Stimulated activated CD4-positive, alpha-beta T cell treated with anti-CD3 and anti-CD28 coated beads, Interleukin-4, amount 100 ng/mL, for 24 hours (primary cell): ENCODE measurements at regions not wholly inside any gene's neighbourhood (a gene's known extent, or its start where the extent isn't known, plus 50 kb on each side); places are given as distances from the start of the nearest gene placed in this dataset.
"Not testable (repeated sequence)": the region's sequence is repeated elsewhere in the genome, so short reads cannot be mapped to it uniquely, and the experiment has no call there.

Source experiments
- DNase-seq: peaks from one replicate; pipeline ENCODE4 v3.0.0-alpha.2; 2020

- no peak for DNase-seq
Measured at GRCh38 chr12:63404611-63405010, 253.6 kb upstream of the AVPR1A start.

DNA sequence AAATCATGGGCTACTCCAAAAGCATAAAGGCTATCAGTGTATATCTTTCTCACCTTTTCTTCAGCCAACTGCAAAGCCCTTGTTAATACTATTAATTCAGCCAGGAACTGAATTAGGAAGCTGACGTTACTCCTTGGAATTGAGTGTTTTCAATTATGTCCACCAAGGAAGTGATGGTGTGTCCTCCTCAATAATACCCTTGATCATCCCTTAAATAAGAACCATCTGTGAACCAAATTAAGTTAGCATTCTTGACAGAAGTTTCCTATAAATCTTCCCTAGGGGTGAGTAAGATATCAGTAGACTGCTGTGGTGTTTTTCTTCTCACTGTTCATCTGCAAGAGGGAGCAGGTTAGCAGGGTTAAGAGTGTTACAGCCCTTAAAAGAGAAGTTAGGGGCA lies 252.3 kb upstream of the AVPR1A start:
- DNase-seq = no peak

DNA sequence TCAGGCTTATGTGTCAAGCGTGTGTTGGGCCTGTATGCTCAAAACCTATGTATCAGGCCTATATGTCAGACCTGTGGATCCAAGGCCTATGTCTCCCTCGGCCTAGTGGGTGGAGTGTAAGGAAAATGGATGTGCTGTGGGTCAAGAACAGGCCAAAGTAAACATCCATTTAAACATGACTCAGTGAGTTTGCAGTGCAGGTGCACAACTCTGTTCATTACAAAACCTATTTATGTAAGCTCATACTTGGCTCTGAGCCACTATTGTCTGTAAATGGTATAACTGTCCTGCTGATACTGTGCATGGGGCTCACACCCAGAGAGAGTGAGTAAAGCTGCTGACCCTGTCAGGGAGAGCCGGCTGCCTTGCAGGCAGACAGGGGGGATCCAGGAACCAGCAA lies 249.7 kb upstream of the AVPR1A start:
- DNase-seq = no peak

GRCh38 chr12:63400318-63400717 lies 249.3 kb upstream of the AVPR1A start:
- no peak for DNase-seq

- DNase-seq = no peak
Measured at GRCh38 chr12:63397807-63398206, 246.8 kb upstream of the AVPR1A start.

DNA sequence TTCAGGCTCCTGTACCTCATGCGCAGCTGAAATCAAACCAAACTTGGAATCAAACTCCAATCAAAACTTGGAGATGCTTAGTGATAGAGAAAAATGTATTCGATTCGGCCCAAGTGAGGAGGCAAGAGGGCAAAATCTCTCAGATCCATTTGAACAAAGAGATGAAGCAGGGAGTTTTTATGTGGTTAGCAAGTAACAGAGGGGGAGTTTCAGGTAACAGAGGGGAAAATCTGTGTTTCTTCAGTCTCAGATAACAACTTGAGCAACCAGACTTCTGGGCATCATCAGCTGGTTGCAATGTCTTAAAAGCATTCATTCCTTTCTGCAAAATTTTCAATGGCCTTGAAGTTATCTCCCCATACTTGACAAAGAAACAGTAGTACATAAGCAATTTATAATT lies 245.1 kb upstream of the AVPR1A start:
- DNase-seq = no peak

DNA sequence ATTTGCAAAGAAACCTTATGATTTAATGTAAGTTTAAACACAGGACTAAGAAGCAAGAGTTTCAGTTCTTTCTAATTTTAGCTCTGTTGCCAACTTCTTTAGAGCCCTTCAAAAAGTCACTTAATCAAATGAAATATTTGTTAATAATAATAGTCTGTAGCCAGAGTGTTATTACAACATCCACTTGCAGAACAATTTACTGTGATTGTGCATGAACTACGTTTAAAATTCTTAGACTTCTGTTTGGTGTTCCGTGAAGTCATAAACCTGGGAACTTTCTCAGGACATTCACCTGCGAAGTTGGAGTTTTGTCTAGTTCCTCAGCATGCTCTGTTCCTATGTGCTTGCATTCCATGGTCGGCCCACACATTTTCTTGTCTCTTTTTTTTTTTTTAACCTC lies 244.0 kb upstream of the AVPR1A start:
- DNase-seq = no peak

DNA sequence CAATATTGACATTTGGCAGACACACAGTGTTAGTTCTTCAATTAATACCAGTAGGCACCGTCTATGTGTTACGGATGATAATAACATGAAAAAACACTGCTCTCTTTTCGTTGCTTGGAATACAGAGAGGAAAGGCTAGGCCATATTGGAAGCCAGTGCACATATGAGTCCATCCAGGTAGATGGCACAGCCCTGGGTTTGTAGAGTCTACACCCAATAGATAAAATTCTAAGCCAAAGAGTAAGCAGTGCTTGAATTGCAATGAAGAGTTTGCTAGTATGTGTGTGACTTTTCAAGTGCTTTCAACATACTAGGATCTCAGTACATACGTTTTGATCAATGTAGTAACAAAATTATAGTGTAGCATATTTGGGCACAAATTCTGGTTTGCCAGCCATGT lies 243.3 kb upstream of the AVPR1A start:
- no peak for DNase-seq

DNA sequence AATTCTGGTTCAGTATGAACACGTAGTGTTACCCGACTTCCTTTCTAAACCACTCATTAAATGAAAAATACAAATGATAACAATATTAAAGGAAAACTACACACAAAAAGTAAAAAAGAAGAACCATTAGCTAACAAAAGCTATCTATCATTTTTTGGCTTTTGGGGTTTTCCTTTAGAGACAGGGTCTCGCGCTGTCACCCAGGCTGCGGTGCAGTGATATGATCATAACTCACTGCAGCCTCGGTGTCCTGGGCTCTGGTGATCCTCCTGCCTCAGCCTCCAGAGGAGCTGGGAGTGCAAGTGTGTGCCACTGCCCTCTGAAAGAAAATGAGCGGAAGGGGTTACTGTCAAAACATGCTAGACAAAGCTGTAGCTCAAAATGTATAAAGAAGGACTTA lies 238.2 kb upstream of the AVPR1A start:
- no peak for DNase-seq

GRCh38 chr12:63387771-63388170 lies 236.8 kb upstream of the AVPR1A start:
- DNase-seq = no peak

GRCh38 chr12:63382930-63383329 lies 231.9 kb upstream of the AVPR1A start:
- no peak for DNase-seq

DNA sequence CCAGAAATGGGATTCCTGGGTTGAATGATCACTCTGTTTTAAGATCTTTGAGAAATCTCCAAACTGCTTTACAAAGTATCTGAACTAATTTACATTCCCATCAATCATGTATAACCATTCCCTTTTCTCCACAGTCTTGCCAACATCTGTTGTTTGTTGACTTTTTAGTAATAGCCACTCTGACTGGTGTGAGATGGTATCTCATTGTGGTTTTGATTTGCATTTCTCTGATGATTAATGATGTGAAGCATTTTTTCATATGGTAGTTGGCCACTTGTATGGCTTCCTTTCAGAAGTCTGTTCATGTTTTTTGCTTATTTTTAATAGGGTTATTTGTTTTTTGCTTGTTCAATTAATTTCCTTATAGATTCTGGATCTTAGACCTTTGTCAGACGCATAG lies 211.8 kb upstream of the AVPR1A start:
- DNase-seq = no peak

GRCh38 chr12:63362166-63362565 lies 211.2 kb upstream of the AVPR1A start:
- no peak for DNase-seq

DNA sequence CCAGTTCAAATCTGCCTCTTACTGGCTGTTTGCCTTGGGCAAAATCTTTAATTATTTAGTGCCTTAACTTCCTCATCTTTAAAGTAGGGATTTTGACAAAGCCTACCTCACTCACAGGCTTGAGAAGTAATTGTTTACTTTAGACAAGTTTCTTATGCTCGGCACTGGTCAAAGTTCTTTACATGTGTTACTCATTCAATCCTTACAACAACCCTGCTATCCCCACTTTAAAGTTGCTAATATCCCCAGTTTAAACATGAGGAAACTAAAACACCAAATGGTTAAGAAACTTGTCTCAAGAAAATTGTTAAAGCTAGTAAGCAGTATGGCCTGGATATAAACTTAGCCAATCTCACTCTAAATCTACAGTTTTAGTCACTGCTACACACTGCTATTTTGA lies 204.0 kb upstream of the AVPR1A start:
- DNase-seq = no peak

DNA sequence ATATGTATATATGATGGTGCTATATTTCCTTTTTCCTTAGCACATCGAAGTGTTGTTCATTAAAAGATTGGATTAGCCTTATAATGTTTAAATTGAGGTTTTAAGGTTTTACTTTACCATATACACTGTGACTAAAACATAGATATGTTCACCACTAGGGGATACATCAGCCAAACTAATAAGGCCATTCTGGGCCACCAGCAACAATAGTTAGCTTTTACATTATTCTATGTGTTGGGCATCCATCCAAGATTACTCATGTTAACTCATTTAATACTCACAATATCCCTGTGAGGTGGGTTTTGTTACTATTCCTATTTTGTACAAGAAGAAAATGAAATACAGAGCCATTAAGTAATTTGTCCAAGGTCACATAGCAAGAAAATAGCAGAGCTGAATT lies 202.6 kb upstream of the AVPR1A start:
- DNase-seq = no peak

DNA sequence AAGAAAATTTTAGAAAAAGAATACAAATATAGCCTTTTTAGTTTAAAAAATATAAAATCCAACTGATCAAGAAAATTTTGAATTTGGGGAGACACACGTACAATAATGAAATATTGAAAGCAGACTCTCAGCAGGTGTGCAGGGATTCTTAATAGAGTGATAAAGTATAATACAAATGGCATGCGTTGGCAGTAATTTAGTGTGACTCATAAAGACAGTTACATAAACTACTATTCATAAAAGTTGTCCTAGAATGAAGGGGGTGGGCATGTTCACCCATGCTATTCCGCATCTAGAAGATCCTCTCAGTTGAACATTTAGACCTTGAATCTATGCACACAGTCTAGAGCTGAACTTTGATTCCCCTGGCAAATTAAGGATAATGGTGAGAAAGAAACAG lies 200.4 kb upstream of the AVPR1A start:
- no peak for DNase-seq

- no peak for DNase-seq
Measured at GRCh38 chr12:63348556-63348955, 197.6 kb upstream of the AVPR1A start.

DNA sequence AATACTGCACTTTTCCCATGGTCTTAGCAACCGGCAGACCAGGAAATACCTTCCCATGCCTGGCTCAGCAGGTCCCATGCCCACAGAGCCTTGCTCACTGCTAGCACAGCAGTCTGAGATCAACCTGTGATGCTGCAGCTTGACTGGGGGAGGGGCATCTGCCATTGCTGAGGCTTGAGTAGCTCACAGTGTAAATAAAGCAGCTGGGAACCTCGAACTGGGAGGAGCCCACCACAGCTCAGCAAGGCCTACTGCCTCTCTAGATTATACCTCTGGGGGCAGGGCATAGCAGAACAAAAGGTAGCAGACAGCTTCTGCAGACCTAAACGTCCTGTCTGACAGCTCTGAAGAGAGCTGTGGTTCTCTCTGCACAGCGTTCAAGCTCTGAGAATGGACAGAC lies 186.2 kb upstream of the AVPR1A start:
- DNase-seq = not testable (repeated sequence)

DNA sequence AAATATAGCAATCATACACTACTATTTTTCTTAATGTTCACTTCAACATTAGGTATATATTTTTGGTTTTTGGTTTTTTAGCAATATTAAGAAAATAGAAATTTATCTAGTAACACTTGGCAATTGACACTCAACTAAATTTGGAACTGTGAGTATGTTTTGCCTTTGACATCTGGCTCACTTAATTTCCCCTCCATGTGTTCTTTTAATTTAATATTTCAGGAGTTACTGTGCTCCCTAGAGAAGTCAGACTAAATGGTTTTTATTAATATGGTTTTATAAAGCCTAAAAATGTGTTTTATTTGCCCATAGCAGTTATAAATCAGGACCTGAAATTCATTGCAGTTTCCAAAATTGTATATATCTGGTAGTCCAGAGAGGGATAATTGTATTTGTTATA lies 175.3 kb upstream of the AVPR1A start:
- no peak for DNase-seq

GRCh38 chr12:63325757-63326156 lies 174.8 kb upstream of the AVPR1A start:
- no peak for DNase-seq

GRCh38 chr12:63323942-63324341 lies 172.9 kb upstream of the AVPR1A start:
- DNase-seq = no peak

GRCh38 chr12:63321373-63321772 lies 170.4 kb upstream of the AVPR1A start:
- DNase-seq = no peak

DNA sequence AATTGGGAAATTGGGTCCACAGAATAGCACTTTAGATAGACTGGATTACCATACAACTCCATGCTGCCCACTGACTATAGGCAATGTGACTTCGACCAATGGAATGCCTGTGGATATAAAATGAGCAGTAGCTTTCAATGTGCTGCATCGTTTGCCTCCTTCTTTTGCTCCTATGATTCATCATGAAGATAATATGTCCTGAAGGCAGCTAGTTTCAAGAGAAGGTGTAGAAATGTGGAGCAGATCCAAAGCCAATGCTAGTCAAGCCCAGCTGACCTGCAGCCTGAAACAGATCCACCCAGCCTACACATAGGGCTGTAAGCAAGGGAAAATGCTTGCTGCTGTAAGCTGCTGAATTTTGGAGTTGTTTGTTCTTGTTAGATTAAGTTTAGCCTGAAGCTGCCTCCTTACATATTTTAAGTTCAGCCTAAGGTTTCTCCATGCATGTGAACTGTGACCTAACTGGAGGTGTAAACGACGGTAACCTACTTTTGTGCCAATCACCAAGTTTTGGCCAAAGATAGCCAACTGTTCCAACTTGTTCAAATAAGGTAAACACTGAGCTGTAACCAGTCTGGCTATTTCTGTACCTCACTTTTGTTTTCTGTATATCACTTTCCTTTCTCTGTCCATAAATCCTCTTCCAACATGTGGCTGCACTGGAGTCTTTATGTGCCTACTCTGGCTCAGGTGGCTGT lies 169.1 kb upstream of the AVPR1A start:
- DNase-seq = no peak

GRCh38 chr12:63319386-63319785 lies 168.4 kb upstream of the AVPR1A start:
- DNase-seq = no peak

- DNase-seq = no peak
Measured at GRCh38 chr12:63318933-63319332, 167.9 kb upstream of the AVPR1A start.

DNA sequence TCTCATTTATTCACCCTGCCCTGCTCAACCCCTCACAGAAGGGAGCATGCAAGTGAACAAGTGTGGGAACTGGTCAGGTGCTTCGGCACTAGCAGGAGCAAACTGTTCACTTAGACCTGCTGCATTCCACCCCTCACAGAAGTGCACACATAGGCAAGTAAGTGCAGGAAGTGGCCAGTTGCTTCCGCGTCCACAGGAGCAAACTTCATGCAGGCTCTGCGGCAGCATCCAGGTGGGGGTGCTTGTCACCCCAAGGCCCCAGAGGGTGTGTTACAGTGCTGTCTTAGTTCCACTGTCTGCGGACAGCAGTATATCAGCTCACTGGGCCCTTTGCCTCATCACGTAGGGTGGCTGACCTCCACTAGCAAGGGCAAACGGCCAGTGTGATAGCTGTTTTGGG lies 167.3 kb upstream of the AVPR1A start:
- no peak for DNase-seq
